A549 (cell line): ENCODE measurements at regions not wholly inside any gene's neighbourhood (a gene's known extent, or its start where the extent isn't known, plus 50 kb on each side); places are given as distances from the start of the nearest gene placed in this dataset.

Source experiments
- ATAC-seq, 2 experiments: fragments of 200-7000 bp in 1 of 2; fragments of >200 bp in 1 of 2; cut with Nextera tagmentation in 1 of 2; cut with Tn5 transposase in 1 of 2; 3 replicates each; pipeline versions ENCODE4 v1.8.0 to v1.9.1; 2018 to 2020; ENCODE audit warnings: mild to moderate bottlenecking in 1 of 2, moderate library complexity in 1 of 2
- CTCF ChIA-PET: fragments of 300-600 bp; sonication (Branson Sonifier 250); formaldehyde crosslinking; extraction: SDS; loops from one replicate; lab custom pipeline; 2021; ENCODE audit warnings: antibody characterized with exemption, inconsistent platforms; lab: Yijun Ruan, JAX
- POLR2A ChIA-PET: fragments of 350-600 bp; formaldehyde crosslinking; extraction: SDS; loops from one replicate; lab custom pipeline; 2021; ENCODE audit warnings: antibody characterized with exemption, inconsistent platforms; lab: Yijun Ruan, JAX
- DNase-seq, 2 experiments: peaks; one replicate each; pipeline versions ENCODE4 v3.0.0 to v3.0.0-alpha.2; 2011 to 2016; ENCODE audit warnings: low read depth in 1 of 2, low spot score in 1 of 2
- FAIRE-seq: peaks from 2 replicates; lab custom pipeline; 2011; peaks lifted over from hg19 to GRCh38; lab: Jason Lieb, UNC
- H3K27ac ChIP-seq, 2 experiments: fragments of >200 bp; sonication (Bioruptor Twin); formaldehyde crosslinking; 3 replicates each; pipeline ENCODE4 v1.5.1; 2016 to 2017
- H3K4me1 ChIP-seq: fragments of >200 bp; sonication (Bioruptor Twin); formaldehyde crosslinking; 3 replicates; pipeline ENCODE4 v1.6.1; 2016
- H3K4me2 ChIP-seq: fragments of >200 bp; sonication (Bioruptor Twin); formaldehyde crosslinking; 3 replicates; pipeline ENCODE4 v1.6.1; 2016
- H3K4me3 ChIP-seq: fragments of >200 bp; sonication (Bioruptor Twin); formaldehyde crosslinking; 3 replicates; pipeline ENCODE4 v1.5.1; 2016
- H3K9me3 ChIP-seq: fragments of >200 bp; sonication (Bioruptor Twin); formaldehyde crosslinking; 3 replicates; pipeline ENCODE4 v1.6.1; 2016
- ATOH8 ChIP-seq: fragments of 250-450 bp; sonication (Bioruptor Pico); IDR thresholded peaks from 2 replicates; pipeline ENCODE4 v1.5.0; 2020; ENCODE audit warnings: low read depth, mild to moderate bottlenecking, moderate library complexity
- BHLHE40 ChIP-seq: IDR thresholded peaks from 2 replicates; pipeline ENCODE4 v1.6.1; 2012; ENCODE audit warnings: low read depth, low read length, inconsistent platforms
- EHMT2 ChIP-seq: fragments of 200-600 bp; sonication (generic); IDR thresholded peaks from 2 replicates; pipeline ENCODE4 v1.6.1; 2016; ENCODE audit warnings: antibody characterized with exemption, low read depth, mild to moderate bottlenecking, moderate library complexity
- EP300 ChIP-seq, 2 experiments: fragments of >200 bp; sonication (Bioruptor Twin); formaldehyde crosslinking; IDR thresholded peaks; 2 replicates in 1 of 2; 3 replicates in 1 of 2; pipeline ENCODE4 v1.6.1; 2016 to 2017
- FOSL2 ChIP-seq, 2 experiments: fragments of 450-650 bp in 1 of 2; fragments of >200 bp in 1 of 2; sonication (Bioruptor Twin) in 1 of 2; formaldehyde crosslinking; IDR thresholded peaks; 2 replicates each; pipeline versions ENCODE4 v1.5.0 to v1.6.1; 2016 to 2020; ENCODE audit warnings: mild to moderate bottlenecking in 1 of 2, moderate library complexity in 1 of 2
- GATA3 ChIP-seq: IDR thresholded peaks from 2 replicates; pipeline ENCODE4 v1.6.1; 2012; ENCODE audit warnings: borderline replicate concordance
- HEYL ChIP-seq: fragments of 250-450 bp; sonication (Bioruptor Pico); IDR thresholded peaks from 2 replicates; pipeline ENCODE4 v1.8.0; 2021; ENCODE audit warnings: mild to moderate bottlenecking, moderate library complexity
- HOXA7 ChIP-seq: fragments of 250-450 bp; sonication (Bioruptor Pico); IDR thresholded peaks from 2 replicates; pipeline ENCODE4 v1.5.0; 2020; ENCODE audit warnings: mild to moderate bottlenecking, moderate library complexity
- HOXB13 ChIP-seq: fragments of 250-450 bp; sonication (Bioruptor Pico); IDR thresholded peaks from 2 replicates; pipeline ENCODE4 v1.5.0; 2020; ENCODE audit warnings: low read depth, mild to moderate bottlenecking, moderate library complexity
- JUN ChIP-seq, 2 experiments: fragments of >200 bp; sonication (Bioruptor Twin); formaldehyde crosslinking; IDR thresholded peaks; 2 replicates in 1 of 2; 3 replicates in 1 of 2; pipeline ENCODE4 v1.6.1; 2016 to 2017
- KDM5A ChIP-seq: fragments of 200-600 bp; sonication (generic); IDR thresholded peaks from 2 replicates; pipeline ENCODE4 v1.6.1; 2016; ENCODE audit warnings: antibody characterized with exemption, mild to moderate bottlenecking
- POLR2AphosphoS2 ChIP-seq: conservative IDR thresholded peaks from 2 replicates; pipeline ENCODE4 v1.6.1; 2012; ENCODE audit warnings: low read length, improper control_type of control experiment, inconsistent platforms
- RARB ChIP-seq: fragments of 250-450 bp; sonication (Bioruptor Pico); IDR thresholded peaks from 2 replicates; pipeline ENCODE4 v1.8.0; 2021; ENCODE audit warnings: mild to moderate bottlenecking, moderate library complexity
- RNF2 ChIP-seq: fragments of 200-600 bp; sonication (generic); IDR thresholded peaks from 2 replicates; pipeline ENCODE4 v1.6.1; 2016; ENCODE audit warnings: low read depth, mild to moderate bottlenecking, antibody characterized with exemption, moderate library complexity, borderline replicate concordance
- SMC3 ChIP-seq: fragments of >200 bp; sonication (Bioruptor Twin); formaldehyde crosslinking; IDR thresholded peaks from 3 replicates; pipeline ENCODE4 v1.6.1; 2018; ENCODE audit warnings: inconsistent platforms
- TP53 ChIP-seq: fragments of 250-450 bp; sonication (Bioruptor Pico); IDR thresholded peaks from 2 replicates; pipeline ENCODE4 v1.5.0; 2021; ENCODE audit warnings: mild to moderate bottlenecking, moderate library complexity
- ZNF302 ChIP-seq: fragments of 250-450 bp; sonication (Bioruptor Pico); IDR thresholded peaks from 2 replicates; pipeline ENCODE4 v1.9.0; 2021; ENCODE audit warnings: inconsistent platforms, mild to moderate bottlenecking, moderate library complexity
- WGBS: methylation state at CpG from one replicate; pipeline ENCODE4 v1.1.6; 2017; ENCODE audit errors: missing lambda C conversion rate; 5-methylcytosine and 5-hydroxymethylcytosine counted together
- TF ChIP-seq, protein P1 (sequence below): IDR thresholded peaks from 2 replicates; pipeline ENCODE4 v1.6.1; 2012

DNA sequence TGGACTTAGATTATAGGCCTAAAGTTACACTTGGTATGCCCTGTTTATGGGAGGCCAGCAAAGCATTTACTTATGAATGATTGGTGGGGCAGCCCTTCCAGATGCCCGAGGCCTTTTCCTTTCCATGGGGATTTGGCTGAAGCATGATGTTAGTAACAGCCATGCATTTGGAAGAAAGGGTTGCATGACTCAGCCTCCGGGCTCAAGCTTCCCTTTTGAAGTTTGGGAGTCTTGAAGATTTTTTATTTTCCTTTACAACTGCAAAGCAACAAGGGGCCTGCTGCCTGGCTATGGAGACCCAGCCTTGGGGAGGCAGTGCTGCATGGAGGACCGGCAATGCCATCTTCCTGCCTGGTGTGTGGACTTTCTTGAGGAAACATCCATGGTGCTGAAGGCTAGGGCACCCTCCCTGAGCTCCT lies 244.7 kb downstream of the ICE1 start:
- ChIA-PET CTCF (interaction anchor here (1.3 kb wide), 1 partner anchor 24 kb away, joined by 5 read pairs; no protein-coding TSS in a partner anchor), POLR2A (no interaction called here)
- Histone ChIP-seq H3K4me3 (no peak overlapping the region), H3K4me2 (no peak overlapping the region), H3K9me3 (no peaks in the 10 kb centered on the region), H3K27ac (no peak overlapping the region), H3K4me1 (no peaks in the 10 kb centered on the region)
- ATAC-seq (no peak), DNase-seq (no peak), FAIRE-seq (no peak)
- WGBS: 0% methylated on average over 3 of the region's 3 CpGs
- TF ChIP-seq EHMT2: no peak
- TF ChIP-seq KDM5A: no peak
- TF ChIP-seq ZNF302 (CRISPR knock-in tag): no peak
- no peak for TF ChIP-seq RARB (CRISPR knock-in tag)
- no peak for TF ChIP-seq EP300 (IDR thresholded peaks at IDR 0.05)
- no peak for TF ChIP-seq HEYL (CRISPR knock-in tag)
- TF ChIP-seq HOXA7 (CRISPR knock-in tag): no peak
- TF ChIP-seq, protein P1, sequence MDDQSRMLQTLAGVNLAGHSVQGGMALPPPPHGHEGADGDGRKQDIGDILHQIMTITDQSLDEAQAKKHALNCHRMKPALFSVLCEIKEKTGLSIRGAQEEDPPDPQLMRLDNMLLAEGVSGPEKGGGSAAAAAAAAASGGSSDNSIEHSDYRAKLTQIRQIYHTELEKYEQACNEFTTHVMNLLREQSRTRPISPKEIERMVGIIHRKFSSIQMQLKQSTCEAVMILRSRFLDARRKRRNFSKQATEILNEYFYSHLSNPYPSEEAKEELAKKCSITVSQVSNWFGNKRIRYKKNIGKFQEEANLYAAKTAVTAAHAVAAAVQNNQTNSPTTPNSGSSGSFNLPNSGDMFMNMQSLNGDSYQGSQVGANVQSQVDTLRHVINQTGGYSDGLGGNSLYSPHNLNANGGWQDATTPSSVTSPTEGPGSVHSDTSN: no peak
- TF ChIP-seq BHLHE40: no peak
- TF ChIP-seq SMC3: no peak
- TF ChIP-seq HOXB13 (CRISPR knock-in tag): no peak
- TF ChIP-seq GATA3: no peak
- TF ChIP-seq, all 56 proteins: peak for 0

DNA sequence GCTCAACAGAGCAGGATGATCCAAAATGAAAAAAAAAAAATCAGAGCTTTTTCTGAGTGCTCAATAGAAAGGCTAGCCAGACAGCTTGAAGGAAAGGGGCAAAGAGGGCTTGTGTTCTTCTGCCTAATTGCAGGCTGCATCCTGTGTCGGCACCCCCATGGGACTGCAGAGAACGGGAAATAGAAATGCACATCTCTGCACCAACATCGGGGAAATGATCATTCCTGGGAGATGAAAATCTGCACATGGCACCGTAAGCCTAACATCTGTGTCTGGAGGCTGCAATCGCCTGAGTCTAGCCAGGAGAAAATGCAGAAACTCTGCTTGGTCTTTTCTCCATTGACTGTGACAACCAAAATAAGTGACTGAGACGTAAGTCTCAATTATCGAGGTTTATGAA lies 243.9 kb downstream of the ICE1 start:
- no peak overlapping the region for H3K4me2 ChIP-seq
- no peaks in the 10 kb centered on the region for H3K9me3 ChIP-seq
- no peak overlapping the region for H3K27ac ChIP-seq
- no peak overlapping the region for H3K4me3 ChIP-seq
- POLR2A ChIA-PET: no interaction called here
- TF ChIP-seq POLR2AphosphoS2 (no peak), RNF2 (no peak)
- FAIRE-seq (no peak), DNase-seq (no peak), ATAC-seq (no peak)
- H3K4me1 ChIP-seq: no peaks in the 10 kb centered on the region
- WGBS: 38% methylated on average over 7 of the region's 7 CpGs
- CTCF ChIA-PET: interaction anchor here (1.3 kb wide), 1 partner anchor 23 kb away, joined by 5 read pairs; no protein-coding TSS in a partner anchor

GRCh38 chr5:5666076-5666365 lies 243.5 kb downstream of the ICE1 start:
- Histone ChIP-seq H3K4me3 (no peak overlapping the region), H3K4me2 (no peak overlapping the region), H3K4me1 (no peaks in the 10 kb centered on the region), H3K9me3 (no peaks in the 10 kb centered on the region), H3K27ac (no peak overlapping the region)
- ATAC-seq: no peak
- DNase-seq: no peak
- CTCF ChIA-PET: interaction anchor here (0.9 to 1.3 kb wide), 2 partner anchors 22 to 77 kb away, joined by 3 to 5 read pairs; no protein-coding TSS in a partner anchor
- WGBS: 87% methylated on average over 2 of the region's 2 CpGs
- no peak for FAIRE-seq
- TF ChIP-seq ATOH8 (CRISPR knock-in tag): no peak
- TF ChIP-seq TP53 (CRISPR knock-in tag): no peak
- no peak for TF ChIP-seq SMC3
- TF ChIP-seq JUN (IDR thresholded peaks at IDR 0.05): no peak
- TF ChIP-seq FOSL2 (IDR thresholded peaks at IDR 0.05): no peak
- no peak for TF ChIP-seq FOSL2 (CRISPR knock-in tag; IDR thresholded peaks at IDR 0.05)
- TF ChIP-seq, all 56 proteins: peak for 0
- POLR2A ChIA-PET: no interaction called here
